Endothelial cell of umbilical vein (primary cell): ENCODE measurements at regions not wholly inside any gene's neighbourhood (a gene's known extent, or its start where the extent isn't known, plus 50 kb on each side); places are given as distances from the start of the nearest gene placed in this dataset.

ENCODE experiments used
- BruUV-seq: library from RNA; stranded (reverse); fragments of 400-500 nt; replicated peaks from 2 replicates; lab custom pipeline; 2021; lab: Mats Ljungman, UMichigan
- CTCF ChIA-PET: fragments of 300-600, 350-600 bp; sonication (Branson Sonifier 250); formaldehyde crosslinking; loops from one replicate; lab custom pipeline; 2021; ENCODE audit warnings: antibody characterized with exemption, inconsistent platforms; lab: Charles Lee
- POLR2A ChIA-PET: fragments of 300-600, 350-600 bp; sonication (Branson Sonifier 250); formaldehyde crosslinking; loops from one replicate; lab custom pipeline; 2021; ENCODE audit warnings: antibody characterized with exemption, inconsistent platforms; lab: Charles Lee
- DNase-seq: peaks from one replicate; pipeline ENCODE4 v3.0.0-alpha.2; 2011; ENCODE audit warnings: low read depth, low spot score
- FAIRE-seq: peaks from 2 replicates; lab custom pipeline; 2011; peaks lifted over from hg19 to GRCh38; lab: Jason Lieb, UNC
- H2AFZ ChIP-seq: 2 replicates; pipeline ENCODE4 v1.6.0; 2012; ENCODE audit warnings: low read depth, low read length, control low read depth, inconsistent platforms
- H3K27ac ChIP-seq: 2 replicates; pipeline ENCODE4 v1.5.1; 2011; ENCODE audit warnings: low read depth, mild to moderate bottlenecking, control low read depth, low read length, moderate library complexity; ENCODE audit not compliant: insufficient read depth
- H3K27me3 ChIP-seq, 2 experiments: 2 replicates each; pipeline versions ENCODE4 v1.6.0 to v1.6.1; 2011; ENCODE audit warnings: low read length in 2 of 2, mixed read lengths in 1 of 2; ENCODE audit not compliant: control insufficient read depth in 2 of 2, insufficient read depth in 2 of 2
- H3K36me3 ChIP-seq, 2 experiments: 2 replicates in 1 of 2; 3 replicates in 1 of 2; pipeline ENCODE4 v1.5.1; 2011; ENCODE audit warnings: low read length in 2 of 2, mild to moderate bottlenecking in 1 of 2, moderate library complexity in 1 of 2; ENCODE audit not compliant: control insufficient read depth in 2 of 2, insufficient read depth in 2 of 2; ENCODE audit errors: extremely low read depth in 1 of 2
- H3K4me1 ChIP-seq: 3 replicates; pipeline ENCODE4 v1.5.1; 2011; ENCODE audit warnings: mild to moderate bottlenecking, low read length; ENCODE audit not compliant: control insufficient read depth, insufficient read depth; ENCODE audit errors: extremely low read depth
- H3K4me2 ChIP-seq: 2 replicates; pipeline ENCODE4 v1.6.1; 2011; ENCODE audit warnings: low read length, control low read depth, mixed read lengths; ENCODE audit not compliant: insufficient read depth
- H3K4me3 ChIP-seq, 3 experiments: fragments of 200-600 bp in 1 of 3; sonication (generic), shearing (Covaris generic) in 1 of 3; replicated peaks in 1 of 3; 2 replicates each; pipeline ENCODE4 v1.5.1; 2011 to 2016; ENCODE audit warnings: control low read depth in 3 of 3, low read length in 3 of 3, mild to moderate bottlenecking in 2 of 3, inconsistent platforms in 1 of 3, low read depth in 1 of 3, moderate library complexity in 1 of 3; ENCODE audit not compliant: insufficient read depth in 1 of 3
- H3K79me2 ChIP-seq: 2 replicates; pipeline ENCODE4 v1.6.0; 2012; ENCODE audit warnings: low read length, inconsistent platforms; ENCODE audit not compliant: control insufficient read depth, insufficient read depth
- H3K9ac ChIP-seq: replicated peaks from 2 replicates; pipeline ENCODE3; 2011; ENCODE audit warnings: low read length, control low read depth; ENCODE audit not compliant: insufficient read depth; ENCODE audit errors: extremely low read depth
- H3K9me1 ChIP-seq: replicated peaks from 3 replicates; pipeline ENCODE4 v1.6.0; 2011; ENCODE audit warnings: mild to moderate bottlenecking, low read length; ENCODE audit not compliant: control insufficient read depth, insufficient read depth; ENCODE audit errors: extremely low read depth
- H3K9me3 ChIP-seq: replicated peaks from 2 replicates; pipeline ENCODE4 v1.5.1; 2012; ENCODE audit warnings: low read length, inconsistent platforms; ENCODE audit not compliant: control insufficient read depth, insufficient read depth
- H4K20me1 ChIP-seq: replicated peaks from 2 replicates; pipeline ENCODE3; 2011; ENCODE audit warnings: mild to moderate bottlenecking, low read length; ENCODE audit not compliant: control insufficient read depth, insufficient read depth; ENCODE audit errors: extremely low read depth
- EZH2 ChIP-seq: IDR thresholded peaks from 2 replicates; pipeline ENCODE4 v1.6.1; 2012; ENCODE audit warnings: borderline replicate concordance, low read depth, mild to moderate bottlenecking, moderate library complexity, low read length, inconsistent platforms; ENCODE audit not compliant: severe bottlenecking
- FOS ChIP-seq: IDR thresholded peaks from 2 replicates; pipeline ENCODE4 v1.6.1; 2011; ENCODE audit warnings: mild to moderate bottlenecking, low read length, moderate library complexity, borderline replicate concordance; ENCODE audit not compliant: insufficient read depth
- GATA2 ChIP-seq: IDR thresholded peaks from 2 replicates; pipeline ENCODE4 v1.7.0; 2011; ENCODE audit warnings: low read depth, mild to moderate bottlenecking, moderate library complexity, mixed read lengths, low read length; ENCODE audit not compliant: insufficient read length, insufficient read depth
- JUN ChIP-seq: IDR thresholded peaks from 2 replicates; pipeline ENCODE4 v1.6.1; 2011; ENCODE audit warnings: borderline replicate concordance, low read depth; ENCODE audit not compliant: insufficient read length, insufficient read depth
- MAX ChIP-seq: IDR thresholded peaks from 2 replicates; pipeline ENCODE4 v1.6.1; 2011; ENCODE audit not compliant: insufficient read depth, insufficient read length
- MYC ChIP-seq: IDR thresholded peaks from one replicate; pipeline ENCODE4 v1.6.1; 2011; ENCODE audit warnings: mild to moderate bottlenecking, low read depth, low read length
- POLR2A ChIP-seq: IDR thresholded peaks from 2 replicates; pipeline ENCODE4 v1.6.1; 2012; ENCODE audit warnings: low read depth, mild to moderate bottlenecking, control low read depth, low read length
- POLR2AphosphoS5 ChIP-seq: IDR thresholded peaks from 2 replicates; pipeline ENCODE4 v1.6.1; 2012; ENCODE audit warnings: low read depth, mild to moderate bottlenecking, control low read depth, low read length, moderate library complexity; ENCODE audit not compliant: insufficient read depth
- dilution Hi-C: fragments of 300-500 bp; cut with MboI; formaldehyde crosslinking; loops from one replicate; pipeline ENCODE4 v1.15.0; 2019; ENCODE audit warnings: low sequenced_read_pairs; ENCODE audit not compliant: extremely low pct_ligation_motif_present
- intact Hi-C: fragments of 100-400 bp; cut with micrococcal nuclease; formaldehyde crosslinking; loops from one replicate; pipeline ENCODE4 v1.10.0; 2022
- TF ChIP-seq, protein P1 (sequence below), 2 donors: IDR thresholded peaks; 1 replicate in 1 of 2; 2 replicates in 1 of 2; pipeline ENCODE4 v1.5.1; 2011; ENCODE audit warnings: low read length in 2 of 2, mild to moderate bottlenecking in 2 of 2, moderate library complexity in 2 of 2, control low read depth in 1 of 2, inconsistent platforms in 1 of 2, low read depth in 1 of 2; ENCODE audit not compliant: insufficient read depth in 1 of 2; ENCODE audit errors: extremely low read depth in 1 of 2

- no peaks in the 10 kb centered on the region for H3K79me2 ChIP-seq
- peaks cover 5% of the 10 kb centered on the region for H3K4me1 ChIP-seq
- FAIRE-seq (no peak), DNase-seq (no peak)
- H3K4me2 ChIP-seq: peak overlapping the region; percentile 11
- H3K9ac ChIP-seq: no peak overlapping the region
- intact Hi-C loops (no loop called here), dilution Hi-C loops (no loop called here)
- no peaks in the 10 kb centered on the region for H3K27me3 ChIP-seq
- H2AFZ ChIP-seq: no peak overlapping the region
- H3K4me3 ChIP-seq: no peak overlapping the region
- H3K9me1 ChIP-seq: no peaks in the 10 kb centered on the region
- peak overlapping the region; percentile 11 for H3K27ac ChIP-seq
- TF ChIP-seq MYC (no peak), POLR2AphosphoS5 (no peak), JUN (no peak), GATA2 (no peak), EZH2 (no peak), FOS (no peak), POLR2A (no peak), MAX (no peak)
- TF ChIP-seq, protein P1, sequence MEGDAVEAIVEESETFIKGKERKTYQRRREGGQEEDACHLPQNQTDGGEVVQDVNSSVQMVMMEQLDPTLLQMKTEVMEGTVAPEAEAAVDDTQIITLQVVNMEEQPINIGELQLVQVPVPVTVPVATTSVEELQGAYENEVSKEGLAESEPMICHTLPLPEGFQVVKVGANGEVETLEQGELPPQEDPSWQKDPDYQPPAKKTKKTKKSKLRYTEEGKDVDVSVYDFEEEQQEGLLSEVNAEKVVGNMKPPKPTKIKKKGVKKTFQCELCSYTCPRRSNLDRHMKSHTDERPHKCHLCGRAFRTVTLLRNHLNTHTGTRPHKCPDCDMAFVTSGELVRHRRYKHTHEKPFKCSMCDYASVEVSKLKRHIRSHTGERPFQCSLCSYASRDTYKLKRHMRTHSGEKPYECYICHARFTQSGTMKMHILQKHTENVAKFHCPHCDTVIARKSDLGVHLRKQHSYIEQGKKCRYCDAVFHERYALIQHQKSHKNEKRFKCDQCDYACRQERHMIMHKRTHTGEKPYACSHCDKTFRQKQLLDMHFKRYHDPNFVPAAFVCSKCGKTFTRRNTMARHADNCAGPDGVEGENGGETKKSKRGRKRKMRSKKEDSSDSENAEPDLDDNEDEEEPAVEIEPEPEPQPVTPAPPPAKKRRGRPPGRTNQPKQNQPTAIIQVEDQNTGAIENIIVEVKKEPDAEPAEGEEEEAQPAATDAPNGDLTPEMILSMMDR (IDR thresholded peaks at IDR 0.05; ENCODE audit: extremely low read depth in 1 of 2, insufficient read depth in 1 of 2, low read depth in 1 of 2, low read length in 2 of 2): no peak
- CTCF ChIA-PET: interaction anchor here (0.9 kb wide), 1 partner anchor 39 kb away, joined by 3 read pairs; no protein-coding TSS in a partner anchor
- no peaks in the 10 kb centered on the region for H3K36me3 ChIP-seq
- H3K9me3 ChIP-seq: no peaks in the 10 kb centered on the region
- no peaks in the 10 kb centered on the region for H4K20me1 ChIP-seq
- POLR2A ChIA-PET: no interaction called here
- no TSS peak for BruUV-seq
These were observed 125.1 kb downstream of the GPR65 start for GRCh38 chr14:88130057-88130432.
